ENCODE measurements at regions not wholly inside any gene's neighbourhood (a gene's known extent, or its start where the extent isn't known, plus 50 kb on each side); places are given as distances from the start of the nearest gene placed in this dataset.

DNA sequence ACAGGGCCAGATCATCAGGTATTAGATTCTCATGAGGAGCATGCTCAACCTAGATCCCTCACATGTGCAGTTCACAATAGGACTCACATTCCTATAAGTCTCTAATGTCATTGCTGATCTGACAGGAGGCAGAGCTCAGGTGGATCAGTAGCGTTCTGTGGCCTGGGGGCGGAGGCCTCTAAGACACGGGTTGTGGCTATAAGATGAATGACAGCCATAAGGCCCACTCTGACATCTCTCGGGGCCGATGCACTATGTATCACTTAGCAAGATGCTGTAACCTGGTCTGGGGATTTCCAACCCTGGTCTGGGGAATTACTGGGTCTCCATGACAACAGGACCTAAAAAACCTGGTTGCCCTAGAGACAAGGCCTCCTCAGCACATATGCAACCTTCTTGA lies 932.7 kb downstream of the TBC1D22A start:
- DNase-seq (ENCODE audit: low read depth, low spot score) (no peak), ATAC-seq (no peak)
- TF ChIP-seq TCF7L2 (IDR thresholded peaks at IDR 0.05; ENCODE audit: low read depth, low read length), result no peak
- Histone ChIP-seq H3K36me3 (ENCODE audit: control insufficient read depth, insufficient read depth, low read length) (no peaks in the 10 kb centered on the region), H3K4me1 (ENCODE audit: control insufficient read depth, insufficient read depth, low read length) (no peaks in the 10 kb centered on the region), H3K27me3 (ENCODE audit: control insufficient read depth, insufficient read depth, low read length) (no peaks in the 10 kb centered on the region), H3K27ac (ENCODE audit: low read length) (no peak overlapping the region), H3K4me3 (ENCODE audit: low read depth in 2 of 2, low read length in 2 of 2) (no peak overlapping the region), H3K9me3 (ENCODE audit: control insufficient read depth, insufficient read depth, low read depth, low read length) (no peaks in the 10 kb centered on the region)
- in situ Hi-C loops (cut with HindIII; ENCODE audit: low pct_unique_long_range_greater_than_20kb, low sequenced_read_pairs) (no loop called here), intact Hi-C loops (cut with micrococcal nuclease; ENCODE audit: unreplicated experiment) (no loop called here)
- BruUV-seq (replicated peaks), result no TSS peak
- ChIA-PET CTCF (no interaction called here), POLR2A (no interaction called here)

DNA sequence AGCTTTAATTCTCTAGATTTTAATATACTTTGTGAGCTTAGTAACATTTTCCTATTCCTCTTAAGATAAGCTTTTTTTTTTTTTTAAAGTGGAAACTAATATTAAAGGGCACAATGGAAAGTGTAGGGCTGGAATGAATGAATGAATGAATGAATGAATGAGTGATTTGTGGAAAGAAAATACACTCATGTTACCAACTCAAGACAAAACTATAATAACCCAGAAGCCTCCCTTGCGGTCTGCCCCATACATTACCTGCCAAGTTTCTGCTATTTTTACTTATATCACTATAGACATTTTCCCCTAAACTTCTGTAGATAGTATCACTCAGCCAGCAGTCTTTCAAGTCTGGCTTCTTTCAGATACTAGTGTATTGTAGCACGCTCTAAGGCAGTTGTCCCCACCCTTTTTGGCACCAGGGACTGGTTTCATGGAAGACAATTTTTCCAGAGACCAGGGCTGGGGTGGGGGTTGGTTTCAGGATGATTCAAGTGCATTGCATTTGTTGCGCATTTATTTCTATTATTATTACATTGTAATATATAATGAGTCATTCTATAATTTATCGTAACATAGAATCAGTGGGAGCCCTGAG lies 932.2 kb downstream of the TBC1D22A start:
- Histone ChIP-seq H3K27ac (ENCODE audit: low read length) (no peak overlapping the region), H3K27me3 (ENCODE audit: control insufficient read depth, insufficient read depth, low read length) (no peaks in the 10 kb centered on the region), H3K4me3 (ENCODE audit: low read depth in 2 of 2, low read length in 2 of 2) (no peak overlapping the region), H3K4me1 (ENCODE audit: control insufficient read depth, insufficient read depth, low read length) (no peaks in the 10 kb centered on the region), H3K9me3 (ENCODE audit: control insufficient read depth, insufficient read depth, low read depth, low read length) (no peaks in the 10 kb centered on the region), H3K36me3 (ENCODE audit: control insufficient read depth, insufficient read depth, low read length) (no peaks in the 10 kb centered on the region)
- DNase-seq (ENCODE audit: low read depth, low spot score), result no peak
- ChIA-PET POLR2A (no interaction called here), CTCF (no interaction called here)
- ATAC-seq, result no peak
- intact Hi-C loops (cut with micrococcal nuclease; ENCODE audit: unreplicated experiment), result no loop called here
- BruUV-seq (replicated peaks), result no TSS peak
- TF ChIP-seq, protein P1, sequence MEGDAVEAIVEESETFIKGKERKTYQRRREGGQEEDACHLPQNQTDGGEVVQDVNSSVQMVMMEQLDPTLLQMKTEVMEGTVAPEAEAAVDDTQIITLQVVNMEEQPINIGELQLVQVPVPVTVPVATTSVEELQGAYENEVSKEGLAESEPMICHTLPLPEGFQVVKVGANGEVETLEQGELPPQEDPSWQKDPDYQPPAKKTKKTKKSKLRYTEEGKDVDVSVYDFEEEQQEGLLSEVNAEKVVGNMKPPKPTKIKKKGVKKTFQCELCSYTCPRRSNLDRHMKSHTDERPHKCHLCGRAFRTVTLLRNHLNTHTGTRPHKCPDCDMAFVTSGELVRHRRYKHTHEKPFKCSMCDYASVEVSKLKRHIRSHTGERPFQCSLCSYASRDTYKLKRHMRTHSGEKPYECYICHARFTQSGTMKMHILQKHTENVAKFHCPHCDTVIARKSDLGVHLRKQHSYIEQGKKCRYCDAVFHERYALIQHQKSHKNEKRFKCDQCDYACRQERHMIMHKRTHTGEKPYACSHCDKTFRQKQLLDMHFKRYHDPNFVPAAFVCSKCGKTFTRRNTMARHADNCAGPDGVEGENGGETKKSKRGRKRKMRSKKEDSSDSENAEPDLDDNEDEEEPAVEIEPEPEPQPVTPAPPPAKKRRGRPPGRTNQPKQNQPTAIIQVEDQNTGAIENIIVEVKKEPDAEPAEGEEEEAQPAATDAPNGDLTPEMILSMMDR (IDR thresholded peaks at IDR 0.05), result no peak
- no peak for TF ChIP-seq REST (IDR thresholded peaks at IDR 0.05; ENCODE audit: insufficient read depth in 1 of 2, low read depth in 2 of 2, low read length in 1 of 2)
- no peak for TF ChIP-seq SIN3A (IDR thresholded peaks at IDR 0.05; ENCODE audit: borderline replicate concordance, insufficient read depth, low read depth, low read length)
- no peak for TF ChIP-seq POLR2AphosphoS5 (IDR thresholded peaks at IDR 0.05; ENCODE audit: low read depth, low read length)
- TF ChIP-seq TCF7L2 (IDR thresholded peaks at IDR 0.05; ENCODE audit: low read depth, low read length), result no peak
- in situ Hi-C loops (cut with HindIII; ENCODE audit: low pct_unique_long_range_greater_than_20kb, low sequenced_read_pairs), result no loop called here

DNA sequence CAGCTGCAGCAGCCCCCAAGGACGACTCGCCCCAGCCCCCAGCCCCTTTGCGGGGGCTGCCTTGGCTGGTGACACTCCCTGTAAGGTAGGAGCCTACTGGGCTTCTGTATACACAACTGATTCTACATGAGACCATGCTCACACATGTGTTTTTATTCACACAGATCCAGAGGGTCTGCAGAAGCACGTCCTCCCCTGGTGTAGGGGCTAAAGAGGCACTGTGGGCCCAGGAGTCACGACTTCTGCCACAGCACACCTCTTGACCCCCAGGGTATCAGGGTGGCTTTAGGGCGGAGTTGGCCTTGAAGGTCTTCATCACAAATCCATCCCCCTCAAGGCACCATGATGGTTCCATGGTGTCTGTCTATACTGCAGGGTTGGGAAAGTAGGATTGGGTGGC lies 931.2 kb downstream of the TBC1D22A start:
- no peaks in the 10 kb centered on the region for H3K36me3 ChIP-seq (ENCODE audit: control insufficient read depth, insufficient read depth, low read length)
- H3K27me3 ChIP-seq (ENCODE audit: control insufficient read depth, insufficient read depth, low read length), result no peaks in the 10 kb centered on the region
- BruUV-seq (replicated peaks), result no TSS peak
- no peak for ATAC-seq
- no peaks in the 10 kb centered on the region for H3K9me3 ChIP-seq (ENCODE audit: control insufficient read depth, insufficient read depth, low read depth, low read length)
- CTCF ChIA-PET, result no interaction called here
- H3K4me3 ChIP-seq (ENCODE audit: low read depth in 2 of 2, low read length in 2 of 2), result no peak overlapping the region
- DNase-seq (ENCODE audit: low read depth, low spot score), result no peak
- in situ Hi-C loops (cut with HindIII; ENCODE audit: low pct_unique_long_range_greater_than_20kb, low sequenced_read_pairs), result no loop called here
- POLR2A ChIA-PET, result no interaction called here
- no peak overlapping the region for H3K27ac ChIP-seq (ENCODE audit: low read length)
- intact Hi-C loops (cut with micrococcal nuclease; ENCODE audit: unreplicated experiment), result no loop called here
- H3K4me1 ChIP-seq (ENCODE audit: control insufficient read depth, insufficient read depth, low read length), result no peaks in the 10 kb centered on the region
- TF ChIP-seq SIN3A (IDR thresholded peaks at IDR 0.05; ENCODE audit: borderline replicate concordance, insufficient read depth, low read depth, low read length) (no peak), POLR2AphosphoS5 (IDR thresholded peaks at IDR 0.05; ENCODE audit: low read depth, low read length) (no peak), TCF7L2 (IDR thresholded peaks at IDR 0.05; ENCODE audit: low read depth, low read length) (no peak), REST (IDR thresholded peaks at IDR 0.05; ENCODE audit: insufficient read depth in 1 of 2, low read depth in 2 of 2, low read length in 1 of 2) (no peak)
- TF ChIP-seq, protein P1 (IDR thresholded peaks at IDR 0.05), result no peak

Measured in Panc1 (cell line).